CD14-positive monocyte (primary cell): ENCODE measurements at regions not wholly inside any gene's neighbourhood (a gene's known extent, or its start where the extent isn't known, plus 50 kb on each side); places are given as distances from the start of the nearest gene placed in this dataset.

Source experiments
- DNase-seq, 3 donors: peaks; one replicate each; pipeline ENCODE4 v3.0.0-alpha.2; 2011 to 2022
- H2AFZ ChIP-seq: 2 replicates; pipeline ENCODE4 v1.6.0; 2012; ENCODE audit warnings: mild to moderate bottlenecking, low read depth, low read length, inconsistent platforms; ENCODE audit not compliant: insufficient read depth, poor library complexity, severe bottlenecking
- H3K27ac ChIP-seq, 2 donors: 1 replicate in 1 of 2; 2 replicates in 1 of 2; pipeline ENCODE4 v1.5.1; 2012 to 2013; ENCODE audit warnings: low read length in 2 of 2, control low read depth in 1 of 2, inconsistent platforms in 1 of 2, low read depth in 1 of 2, mild to moderate bottlenecking in 1 of 2
- H3K27me3 ChIP-seq, 2 donors: one replicate each; pipeline versions ENCODE4 v1.6.0 to v1.6.1; 2011 to 2013; ENCODE audit warnings: low read length in 2 of 2; ENCODE audit not compliant: control insufficient read depth in 2 of 2, insufficient read depth in 2 of 2
- H3K36me3 ChIP-seq, 2 donors: replicated peaks in 1 of 2; 1 replicate in 1 of 2; 2 replicates in 1 of 2; pipeline versions ENCODE4 v1.5.1 to v1.6.1; 2012 to 2013; ENCODE audit warnings: low read length in 2 of 2, control low read depth in 1 of 2, inconsistent platforms in 1 of 2, mild to moderate bottlenecking in 1 of 2; ENCODE audit not compliant: insufficient read depth in 2 of 2, control insufficient read depth in 1 of 2
- H3K4me1 ChIP-seq, 2 donors: 1 replicate in 1 of 2; 2 replicates in 1 of 2; pipeline versions ENCODE4 v1.5.1 to v1.6.1; 2012 to 2013; ENCODE audit warnings: low read length in 2 of 2, control low read depth in 1 of 2, inconsistent platforms in 1 of 2, mild to moderate bottlenecking in 1 of 2, moderate library complexity in 1 of 2; ENCODE audit not compliant: insufficient read depth in 2 of 2, control insufficient read depth in 1 of 2
- H3K4me2 ChIP-seq: replicated peaks from 2 replicates; pipeline ENCODE3; 2012; ENCODE audit warnings: low read length, moderate library complexity, mild to moderate bottlenecking; ENCODE audit not compliant: poor library complexity, severe bottlenecking; ENCODE audit errors: extremely low read depth
- H3K4me3 ChIP-seq, 3 experiments: fragments of 200-600 bp in 1 of 3; sonication (generic) in 1 of 3; replicated peaks in 1 of 3; 1 replicate in 2 of 3; 2 replicates in 1 of 3; pipeline ENCODE4 v1.5.1; 2011 to 2013; ENCODE audit warnings: low read length in 3 of 3, mild to moderate bottlenecking in 3 of 3, control low read depth in 2 of 3, low read depth in 2 of 3, inconsistent platforms in 1 of 3, moderate library complexity in 1 of 3
- H3K79me2 ChIP-seq: 2 replicates; pipeline ENCODE4 v1.6.0; 2012; ENCODE audit warnings: mild to moderate bottlenecking, control low read depth, inconsistent platforms, low read length, moderate library complexity; ENCODE audit not compliant: insufficient read depth
- H3K9ac ChIP-seq: 2 replicates; pipeline ENCODE4 v1.6.0; 2017; ENCODE audit warnings: low read length, mild to moderate bottlenecking; ENCODE audit not compliant: insufficient read depth, poor library complexity, severe bottlenecking
- H3K9me3 ChIP-seq, 2 donors: replicated peaks in 1 of 2; 1 replicate in 1 of 2; 2 replicates in 1 of 2; pipeline versions ENCODE4 v1.5.1 to v1.6.1; 2012 to 2013; ENCODE audit warnings: low read length in 2 of 2, control low read depth in 1 of 2; ENCODE audit not compliant: control insufficient read depth in 1 of 2, insufficient read depth in 1 of 2
- H4K20me1 ChIP-seq: 2 replicates; pipeline ENCODE4 v1.6.0; 2012; ENCODE audit warnings: mild to moderate bottlenecking, low read length, control low read depth, moderate library complexity; ENCODE audit not compliant: insufficient read depth
- H3K27ac Mint-ChIP-seq, 7 donors: one replicate each; pipeline ENCODE4 v1.8.0; 2020; ENCODE audit warnings: mild to moderate bottlenecking in 7 of 7, mixed read lengths in 7 of 7, moderate library complexity in 6 of 7, inconsistent platforms in 2 of 7
- H3K27me3 Mint-ChIP-seq, 3 donors: one replicate each; pipeline ENCODE4 v1.8.0; 2021 to 2022; ENCODE audit warnings: low read depth in 3 of 3, mild to moderate bottlenecking in 3 of 3, mixed read lengths in 3 of 3, moderate library complexity in 3 of 3, inconsistent platforms in 1 of 3
- H3K36me3 Mint-ChIP-seq, 2 donors: one replicate each; pipeline ENCODE4 v1.8.0; 2020; ENCODE audit warnings: mixed read lengths in 2 of 2, inconsistent platforms in 1 of 2, mild to moderate bottlenecking in 1 of 2
- H3K4me1 Mint-ChIP-seq: one replicate; pipeline ENCODE4 v1.8.0; 2020; ENCODE audit warnings: mild to moderate bottlenecking, mixed read lengths
- H3K4me3 Mint-ChIP-seq, 2 donors: one replicate each; pipeline ENCODE4 v1.8.0; 2020; ENCODE audit warnings: mild to moderate bottlenecking in 2 of 2, mixed read lengths in 2 of 2, moderate library complexity in 1 of 2
- H3K9me3 Mint-ChIP-seq, 7 donors: one replicate each; pipeline ENCODE4 v1.8.0; 2020 to 2022; ENCODE audit warnings: mixed read lengths in 7 of 7, mild to moderate bottlenecking in 6 of 7, moderate library complexity in 6 of 7, inconsistent platforms in 2 of 7
- CTCF ChIP-seq: fragments of 200-600 bp; IDR thresholded peaks from one replicate; pipeline ENCODE4 v1.8.0; 2022; ENCODE audit warnings: antibody characterized with exemption, mild to moderate bottlenecking
- WGBS: methylation state at CpG from one replicate; pipeline ENCODE4 v1.1.5; 2013; ENCODE audit warnings: missing lambda C conversion rate; ENCODE audit not compliant: insufficient coverage; 5-methylcytosine and 5-hydroxymethylcytosine counted together
- intact Hi-C, 2 donors: fragments of 100-400 bp; cut with micrococcal nuclease; formaldehyde crosslinking; loops; one replicate each; pipeline versions ENCODE4 v1.15.0 to v1.15.1; 2023

- no peaks in the 10 kb centered on the region for H3K4me1 ChIP-seq
- H3K27me3 Mint-ChIP-seq = peaks cover 3 to 4% (median 3%) of the 10 kb centered on the region in 3 donors
- H3K27me3 ChIP-seq = no peaks in the 10 kb centered on the region
- H2AFZ ChIP-seq = no peak overlapping the region
- H3K4me3 ChIP-seq = no peak overlapping the region
- 89% methylated on average over 1 of the region's 3 CpGs for WGBS
- no peaks in the 10 kb centered on the region for H3K9me3 ChIP-seq
- no peaks in the 10 kb centered on the region for H3K79me2 ChIP-seq
- H3K36me3 Mint-ChIP-seq = no peaks in the 10 kb centered on the region
- H3K27ac ChIP-seq = no peak overlapping the region
- DNase-seq = no peak
- no peak overlapping the region for H3K9ac ChIP-seq
- H3K4me3 Mint-ChIP-seq = no peak overlapping the region
- H3K9me3 Mint-ChIP-seq = peaks cover 0 to 8% (median 2%) of the 10 kb centered on the region in 7 donors
- TF ChIP-seq CTCF = no peak
- intact Hi-C loops = no loop called here
- no peaks in the 10 kb centered on the region for H4K20me1 ChIP-seq
- no peak overlapping the region for H3K4me2 ChIP-seq
- no peaks in the 10 kb centered on the region for H3K36me3 ChIP-seq
- H3K4me1 Mint-ChIP-seq = no peaks in the 10 kb centered on the region
- H3K27ac Mint-ChIP-seq = no peak overlapping the region
These were observed 427.6 kb downstream of the GBA3 start for GRCh38 chr4:23120374-23120773.

- Histone ChIP-seq H3K27ac (no peak overlapping the region), H3K27me3 (no peaks in the 10 kb centered on the region), H3K4me1 (no peaks in the 10 kb centered on the region), H3K9me3 (no peaks in the 10 kb centered on the region), H2AFZ (no peak overlapping the region), H3K9ac (no peak overlapping the region), H3K36me3 (no peaks in the 10 kb centered on the region), H4K20me1 (no peaks in the 10 kb centered on the region), H3K4me3 (no peak overlapping the region), H3K4me2 (no peak overlapping the region), H3K79me2 (no peaks in the 10 kb centered on the region)
- no peak for DNase-seq
- Mint-ChIP-seq H3K9me3 (peaks cover 0 to 4% (median 0%) of the 10 kb centered on the region in 7 donors), H3K27me3 (peaks cover 2 to 4% (median 3%) of the 10 kb centered on the region in 3 donors), H3K36me3 (no peaks in the 10 kb centered on the region), H3K27ac (no peak overlapping the region), H3K4me1 (no peaks in the 10 kb centered on the region), H3K4me3 (no peak overlapping the region)
- TF ChIP-seq CTCF = no peak
- intact Hi-C loops = no loop called here
- no CpG with 5 or more reads among the region's 1 CpG for WGBS
These were observed 425.1 kb downstream of the GBA3 start for GRCh38 chr4:23117826-23118225.
